Right ventricle myocardium inferior (tissue), 1 donor: ENCODE measurements at regions not wholly inside any gene's neighbourhood (a gene's known extent, or its start where the extent isn't known, plus 50 kb on each side); places are given as distances from the start of the nearest gene placed in this dataset.
"Not testable (repeated sequence)": the region's sequence is repeated elsewhere in the genome, so short reads cannot be mapped to it uniquely, and the experiment has no call there.

Experiments
- ATAC-seq: fragments of 200-7000 bp; cut with Tn5 transposase; one replicate; pipeline ENCODE4 v1.9.1; 2020; ENCODE audit warnings: mild to moderate bottlenecking, moderate library complexity
- DNase-seq: peaks from one replicate; pipeline ENCODE4 v3.0.0; 2021; ENCODE audit errors: missing footprints
- intact Hi-C: fragments of 100-400 bp; cut with DNase I; formaldehyde crosslinking; loops from one replicate; pipeline ENCODE4 v1.11.0; 2022
- donor health status: DM: no; HTN: yes; CAD: no; lungs with severe emphysema.

DNA sequence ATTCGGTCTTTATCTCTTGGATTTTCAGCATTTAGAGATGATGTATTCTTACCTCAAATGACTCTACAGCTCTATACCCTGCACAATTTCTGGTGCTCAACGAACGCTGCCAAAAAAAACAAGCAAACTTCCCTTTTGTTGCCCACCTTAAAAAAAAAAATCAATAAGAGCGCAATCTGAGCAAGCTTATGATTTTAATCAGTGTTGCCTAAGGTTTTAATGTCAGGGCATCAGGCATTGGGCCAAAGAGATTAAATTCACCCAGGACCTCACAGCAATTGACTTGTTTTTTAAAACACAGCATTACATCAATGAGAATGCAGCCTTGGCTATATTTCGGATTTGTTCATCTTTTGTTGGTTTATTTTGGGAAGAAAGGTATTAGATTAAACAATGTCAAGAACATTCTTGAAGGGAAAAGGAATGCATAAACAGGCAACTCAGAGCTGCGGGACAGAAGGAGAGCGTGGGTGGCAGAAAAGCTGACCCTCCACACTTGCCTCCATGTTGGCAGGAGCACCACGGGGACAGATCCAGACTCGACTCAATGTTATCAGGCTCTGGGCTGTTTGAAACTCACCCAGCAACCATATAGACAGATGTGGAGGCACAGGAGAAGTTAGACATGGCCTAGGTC lies 127.5 kb upstream of the DAPK1 start:
- intact Hi-C loops = no loop called here
- ATAC-seq (no peak), DNase-seq (no peak)

- intact Hi-C loops = no loop called here
- ATAC-seq (no peak), DNase-seq (no peak)
Measured at GRCh38 chr9:87371795-87372355, 125.8 kb upstream of the DAPK1 start.

- intact Hi-C loops = no loop called here
- ATAC-seq (no peak), DNase-seq (no peak)
Measured at GRCh38 chr9:87372356-87372851, 125.3 kb upstream of the DAPK1 start.

- intact Hi-C loops, ATAC-seq, DNase-seq: not testable (repeated sequence)
Measured at GRCh38 chr9:87374023-87374919, 123.4 kb upstream of the DAPK1 start.

- ATAC-seq (no peak), DNase-seq (no peak)
- intact Hi-C loops = no loop called here
Measured at GRCh38 chr9:87375397-87376073, 122.1 kb upstream of the DAPK1 start.

DNA sequence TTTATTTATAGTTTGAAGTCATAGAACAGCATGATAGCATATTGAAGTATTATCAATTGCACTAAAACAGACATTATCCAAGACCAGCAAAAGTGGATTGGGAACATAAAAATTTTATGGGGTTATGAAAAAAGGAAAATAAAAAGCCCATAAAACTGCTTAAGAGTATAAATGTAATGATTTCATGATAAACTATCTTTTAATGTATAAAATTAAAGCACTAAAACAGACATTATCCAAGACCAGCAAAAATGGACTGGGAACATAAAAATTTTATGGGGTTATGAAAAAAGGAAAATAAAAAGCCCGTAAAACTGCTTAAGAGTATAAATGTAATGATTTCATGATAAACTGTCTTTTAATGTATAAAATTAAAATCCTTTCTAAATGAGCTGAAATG lies 119.0 kb upstream of the DAPK1 start:
- ATAC-seq = no peak
- intact Hi-C loops = no loop called here
- DNase-seq = no peak

DNA sequence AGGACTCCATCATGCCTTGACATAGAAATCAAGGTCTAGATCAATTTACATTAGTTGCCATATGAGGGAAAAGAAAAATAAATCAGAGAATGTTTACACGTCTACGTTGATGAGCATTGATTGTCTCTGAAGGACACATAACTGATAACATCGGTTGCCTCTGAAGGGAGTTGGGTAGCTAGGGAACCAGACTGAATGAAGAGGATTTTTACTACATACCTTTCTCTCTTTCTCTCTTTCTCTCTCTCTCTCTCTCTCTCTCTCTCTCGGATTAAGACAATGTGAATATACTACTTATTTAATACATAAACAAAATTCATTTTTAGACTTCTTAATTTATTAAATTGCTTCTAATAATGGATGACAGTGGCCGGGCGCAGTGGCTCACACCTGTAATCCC lies 118.4 kb upstream of the DAPK1 start:
- ATAC-seq (no peak), DNase-seq (no peak)
- intact Hi-C loops = no loop called here

- DNase-seq = no peak
- ATAC-seq = no peak
- intact Hi-C loops = no loop called here
Measured at GRCh38 chr9:87381050-87381711, 116.5 kb upstream of the DAPK1 start.

- intact Hi-C loops = no loop called here
- DNase-seq (no peak), ATAC-seq (no peak)
Measured at GRCh38 chr9:87381746-87382145, 115.9 kb upstream of the DAPK1 start.

DNA sequence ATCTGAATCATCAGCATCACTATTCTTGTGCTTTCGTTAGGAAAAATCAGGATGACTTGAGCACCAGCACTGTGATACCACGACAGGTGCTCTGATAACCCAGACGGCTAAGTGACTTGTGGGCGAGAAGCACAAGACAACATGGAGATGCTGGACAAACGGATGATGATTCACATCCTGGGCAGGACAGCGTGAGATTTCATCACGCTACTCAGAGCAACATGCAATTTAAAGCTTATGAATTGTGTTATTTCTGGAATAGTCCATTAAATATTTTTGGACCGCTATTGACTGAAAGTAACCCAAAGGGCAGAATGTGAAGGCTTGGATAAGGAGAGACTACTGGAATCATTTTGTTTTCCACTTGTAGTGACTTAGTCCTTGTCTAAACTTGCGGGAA lies 114.8 kb upstream of the DAPK1 start:
- intact Hi-C loops = no loop called here
- DNase-seq = no peak
- ATAC-seq = no peak

GRCh38 chr9:87383344-87384150 lies 114.1 kb upstream of the DAPK1 start:
- no peak for ATAC-seq
- intact Hi-C loops = no loop called here
- DNase-seq = no peak

- intact Hi-C loops = no loop called here
- DNase-seq = no peak
- ATAC-seq = no peak
Measured at GRCh38 chr9:87386490-87387025, 111.1 kb upstream of the DAPK1 start.

- intact Hi-C loops = no loop called here
- ATAC-seq (no peak), DNase-seq (no peak)
Measured at GRCh38 chr9:87387351-87388011, 110.2 kb upstream of the DAPK1 start.

DNA sequence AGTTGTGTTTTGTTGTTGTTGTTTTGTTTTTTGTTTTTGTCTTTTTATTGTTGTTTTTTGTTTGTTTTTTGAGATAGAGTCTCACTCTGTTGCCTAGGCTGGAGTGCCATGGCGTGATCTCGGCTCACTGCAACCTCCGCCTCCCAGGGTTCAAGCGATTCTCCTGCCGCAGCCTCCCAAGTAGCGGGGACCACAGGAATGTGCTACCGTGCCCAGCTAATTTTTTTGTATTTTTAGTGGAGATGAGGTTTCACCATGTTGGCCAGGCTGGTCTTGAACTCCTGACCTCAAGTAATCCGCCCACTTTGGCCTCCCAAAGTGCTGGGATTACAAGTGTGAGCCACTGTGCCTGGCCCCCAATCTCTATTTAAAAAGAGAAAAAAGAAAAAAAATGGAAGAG lies 109.0 kb upstream of the DAPK1 start:
- DNase-seq, ATAC-seq, intact Hi-C loops: not testable (repeated sequence)

DNA sequence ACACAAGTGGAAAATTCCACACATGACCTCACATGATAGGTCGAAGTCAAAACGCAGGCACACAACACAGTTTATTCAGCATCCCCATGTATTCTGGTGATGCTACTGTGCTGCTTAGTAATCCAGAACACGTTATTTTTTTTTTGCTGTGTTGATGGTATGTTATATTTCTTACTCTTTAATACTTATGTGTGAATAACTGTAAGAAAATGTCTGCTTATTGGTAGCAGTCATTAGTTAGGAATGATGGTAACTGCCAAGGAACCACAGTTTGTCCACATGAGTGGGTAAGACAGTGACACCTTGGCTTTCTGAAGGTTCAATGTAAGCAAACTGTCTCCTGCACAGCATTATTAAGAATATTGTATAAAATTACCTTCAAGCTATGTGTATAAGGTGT lies 107.7 kb upstream of the DAPK1 start:
- intact Hi-C loops = no loop called here
- DNase-seq (no peak), ATAC-seq (no peak)

GRCh38 chr9:87390361-87390760 lies 107.3 kb upstream of the DAPK1 start:
- DNase-seq = no peak
- intact Hi-C loops = no loop called here

GRCh38 chr9:87392086-87392485 lies 105.6 kb upstream of the DAPK1 start:
- DNase-seq (no peak), ATAC-seq (no peak)
- intact Hi-C loops = no loop called here

More at GRCh38 chr9:87390361-87390760, 107.3 kb upstream of the DAPK1 start:
- ATAC-seq = no peak
